ENCODE measurements at regions not wholly inside any gene's neighbourhood (a gene's known extent, or its start where the extent isn't known, plus 50 kb on each side); places are given as distances from the start of the nearest gene placed in this dataset.

DNA sequence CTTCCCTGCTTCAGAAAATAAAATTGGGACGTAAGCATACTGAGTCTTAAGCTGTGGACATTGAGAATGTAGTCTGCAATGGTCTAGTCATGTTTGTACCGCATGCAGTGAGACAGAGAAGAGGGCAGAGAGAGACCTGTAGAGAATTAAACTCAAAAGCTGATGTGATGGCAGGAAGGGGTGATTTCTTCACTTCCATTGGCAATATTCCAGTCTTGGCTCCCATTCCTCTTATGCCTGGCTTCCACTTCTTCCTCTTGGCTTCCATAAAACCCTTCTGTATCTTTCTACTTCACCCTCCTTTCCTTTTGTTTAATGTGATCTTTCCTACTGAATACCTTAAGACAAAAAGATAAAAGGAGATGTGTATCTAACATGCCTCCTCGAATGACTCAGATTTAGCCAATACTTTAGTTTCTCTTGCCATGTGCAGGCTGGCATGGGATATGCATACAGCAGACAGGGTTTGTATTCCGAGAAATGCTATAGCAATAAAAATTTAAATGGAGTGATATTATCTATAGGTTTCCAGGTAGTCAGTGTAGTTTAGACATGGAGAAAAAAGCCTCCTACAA lies 423.1 kb upstream of the DYNLRB2 start:
- ATAC-seq (no peak), DNase-seq (no peak)
- Histone ChIP-seq H3K4me1 (no peaks in the 10 kb centered on the region), H3K4me3 (no peak overlapping the region), H3K9me3 (no peaks in the 10 kb centered on the region), H3K36me3 (no peaks in the 10 kb centered on the region), H3K27me3 (no peaks in the 10 kb centered on the region), H3K27ac (no peak overlapping the region)
- TF ChIP-seq, protein P1, sequence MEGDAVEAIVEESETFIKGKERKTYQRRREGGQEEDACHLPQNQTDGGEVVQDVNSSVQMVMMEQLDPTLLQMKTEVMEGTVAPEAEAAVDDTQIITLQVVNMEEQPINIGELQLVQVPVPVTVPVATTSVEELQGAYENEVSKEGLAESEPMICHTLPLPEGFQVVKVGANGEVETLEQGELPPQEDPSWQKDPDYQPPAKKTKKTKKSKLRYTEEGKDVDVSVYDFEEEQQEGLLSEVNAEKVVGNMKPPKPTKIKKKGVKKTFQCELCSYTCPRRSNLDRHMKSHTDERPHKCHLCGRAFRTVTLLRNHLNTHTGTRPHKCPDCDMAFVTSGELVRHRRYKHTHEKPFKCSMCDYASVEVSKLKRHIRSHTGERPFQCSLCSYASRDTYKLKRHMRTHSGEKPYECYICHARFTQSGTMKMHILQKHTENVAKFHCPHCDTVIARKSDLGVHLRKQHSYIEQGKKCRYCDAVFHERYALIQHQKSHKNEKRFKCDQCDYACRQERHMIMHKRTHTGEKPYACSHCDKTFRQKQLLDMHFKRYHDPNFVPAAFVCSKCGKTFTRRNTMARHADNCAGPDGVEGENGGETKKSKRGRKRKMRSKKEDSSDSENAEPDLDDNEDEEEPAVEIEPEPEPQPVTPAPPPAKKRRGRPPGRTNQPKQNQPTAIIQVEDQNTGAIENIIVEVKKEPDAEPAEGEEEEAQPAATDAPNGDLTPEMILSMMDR (IDR thresholded peaks at IDR 0.05) = no peak
- TF ChIP-seq POLR2A (IDR thresholded peaks at IDR 0.05) = no peak
- 66% methylated on average over 4 of the region's 4 CpGs for WGBS (ENCODE audit: insufficient coverage, low coverage, low lambda C conversion rate, missing lambda C conversion rate)
- intact Hi-C loops (cut with DNase I) = no loop called here

DNA sequence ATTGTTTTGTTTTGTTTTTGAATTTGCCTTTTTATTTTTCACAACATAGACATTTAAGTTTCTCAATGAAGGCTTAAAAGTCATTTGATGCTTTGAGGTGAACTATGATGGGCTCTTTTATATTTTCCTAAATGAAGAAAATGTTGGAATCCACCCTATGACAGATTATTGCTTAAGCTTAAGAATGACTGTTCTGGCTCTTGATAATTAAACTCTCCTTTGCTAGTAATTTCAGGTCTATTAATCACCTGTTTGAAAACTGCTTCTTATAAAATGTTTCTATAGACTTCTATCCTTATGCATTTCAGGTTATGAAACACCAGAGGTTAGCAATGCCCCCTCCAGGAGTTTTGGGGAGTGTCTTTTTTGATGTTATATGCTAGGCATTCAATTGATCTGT lies 424.1 kb upstream of the DYNLRB2 start:
- H3K4me1 ChIP-seq = no peaks in the 10 kb centered on the region
- H3K36me3 ChIP-seq = no peaks in the 10 kb centered on the region
- no peak overlapping the region for H3K27ac ChIP-seq
- H3K9me3 ChIP-seq = no peaks in the 10 kb centered on the region
- H3K27me3 ChIP-seq = no peaks in the 10 kb centered on the region
- ATAC-seq = no peak
- no peak for DNase-seq
- intact Hi-C loops (cut with DNase I) = no loop called here
- H3K4me3 ChIP-seq = no peak overlapping the region
- TF ChIP-seq, protein P1 (IDR thresholded peaks at IDR 0.05) = no peak
- no peak for TF ChIP-seq POLR2A (IDR thresholded peaks at IDR 0.05)

DNA sequence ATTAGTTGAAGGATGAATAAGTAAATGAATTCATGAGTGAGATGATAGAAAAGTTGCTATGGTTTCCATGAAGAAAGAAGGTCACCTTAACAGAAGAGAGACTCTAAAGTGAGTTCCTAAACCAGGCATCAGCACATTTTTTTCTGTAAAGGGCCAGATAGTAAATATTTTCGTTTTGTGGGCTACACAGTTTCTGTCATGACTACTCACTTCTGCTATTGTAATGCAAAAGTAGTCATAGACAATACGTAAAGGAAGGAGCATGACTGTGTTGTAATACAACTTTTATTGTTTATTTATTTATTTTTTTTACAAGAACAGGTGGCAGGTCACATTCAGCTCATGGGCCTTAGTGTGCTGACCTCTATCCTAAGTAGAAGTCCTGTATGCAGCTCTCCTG lies 426.1 kb upstream of the DYNLRB2 start:
- H3K27ac ChIP-seq = no peak overlapping the region
- H3K4me3 ChIP-seq = no peak overlapping the region
- no peaks in the 10 kb centered on the region for H3K9me3 ChIP-seq
- intact Hi-C loops (cut with DNase I) = no loop called here
- no peaks in the 10 kb centered on the region for H3K36me3 ChIP-seq
- ATAC-seq (no peak), DNase-seq (no peak)
- WGBS (ENCODE audit: insufficient coverage, low coverage, low lambda C conversion rate, missing lambda C conversion rate) = 53% methylated on average over 2 of the region's 2 CpGs
- no peak for TF ChIP-seq POLR2A (IDR thresholded peaks at IDR 0.05)
- TF ChIP-seq, protein P1 (IDR thresholded peaks at IDR 0.05) = no peak
- no peaks in the 10 kb centered on the region for H3K4me1 ChIP-seq
- no peaks in the 10 kb centered on the region for H3K27me3 ChIP-seq

DNA sequence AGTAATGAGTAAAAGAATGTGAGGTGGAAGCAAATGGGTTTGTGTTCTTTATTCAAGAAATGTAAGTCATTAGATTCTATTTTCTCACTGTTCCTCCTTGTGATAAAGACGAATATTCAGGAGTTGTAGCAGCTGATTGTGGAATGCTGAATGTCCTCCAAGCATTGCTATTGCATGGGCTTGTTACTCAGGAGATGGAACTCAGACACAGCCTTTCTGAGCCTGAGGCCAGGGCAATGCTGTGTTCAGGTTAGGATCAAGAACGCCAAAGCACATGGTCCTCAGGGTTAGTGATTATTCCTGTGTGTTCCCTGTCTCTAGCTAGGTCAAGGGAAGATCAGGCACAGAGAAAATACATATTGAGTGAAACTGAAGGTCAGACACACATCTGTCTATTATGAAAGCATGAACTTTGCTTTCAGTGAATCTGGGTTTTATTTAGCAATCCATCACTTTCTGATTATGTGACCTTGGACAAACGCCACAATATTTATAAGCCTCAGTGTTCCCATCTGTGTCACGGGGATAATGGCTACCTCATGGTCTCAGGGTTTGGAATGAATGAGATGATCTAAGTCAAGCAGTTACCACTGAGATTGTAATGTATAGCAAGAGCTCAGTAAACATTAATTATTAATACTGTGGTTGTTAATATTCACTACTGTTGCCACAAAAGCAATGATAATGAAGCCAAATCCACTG lies 426.8 kb upstream of the DYNLRB2 start:
- H3K4me1 ChIP-seq = no peaks in the 10 kb centered on the region
- ATAC-seq (no peak), DNase-seq (no peak)
- H3K9me3 ChIP-seq = no peaks in the 10 kb centered on the region
- no peaks in the 10 kb centered on the region for H3K36me3 ChIP-seq
- TF ChIP-seq, protein P1 (IDR thresholded peaks at IDR 0.05) = no peak
- TF ChIP-seq POLR2A (IDR thresholded peaks at IDR 0.05) = no peak
- H3K27me3 ChIP-seq = no peaks in the 10 kb centered on the region
- no peak overlapping the region for H3K4me3 ChIP-seq
- no peak overlapping the region for H3K27ac ChIP-seq
- intact Hi-C loops (cut with DNase I) = no loop called here
- 44% methylated on average over 4 of the region's 4 CpGs for WGBS (ENCODE audit: insufficient coverage, low coverage, low lambda C conversion rate, missing lambda C conversion rate)

Data from right lobe of liver (tissue), 6 donors.